K562 (cell line): ENCODE measurements at regions not wholly inside any gene's neighbourhood (a gene's known extent, or its start where the extent isn't known, plus 50 kb on each side); places are given as distances from the start of the nearest gene placed in this dataset.
"Not testable (repeated sequence)": the region's sequence is repeated elsewhere in the genome, so short reads cannot be mapped to it uniquely, and the experiment has no call there.

ENCODE experiments used
- ATAC-seq: fragments of 200-7000 bp; cut with Tn5 transposase; 3 replicates; pipeline ENCODE4 v1.9.1; 2020; ENCODE audit warnings: moderate library complexity
- BruUV-seq: library from RNA; stranded (reverse); fragments of 400-500 nt; replicated peaks from 2 replicates; lab custom pipeline; 2021; lab: Mats Ljungman, UMichigan
- CTCF ChIA-PET: fragments of 300-600 bp; formaldehyde crosslinking; extraction: SDS; loops from one replicate; lab custom pipeline; 2021; ENCODE audit warnings: low intra/inter-chr PET ratio; lab: Yijun Ruan, JAX
- POLR2A ChIA-PET: fragments of 300-600, 350-650 bp; sonication (Branson Sonifier 250); formaldehyde crosslinking; extraction: SDS; loops from one replicate; lab custom pipeline; 2021; ENCODE audit warnings: antibody characterized with exemption, inconsistent platforms; lab: Yijun Ruan, JAX
- DNase-seq, 4 experiments: peaks; one replicate each; pipeline versions ENCODE4 v3.0.0 to v3.0.0-alpha.2; 2011 to 2018; ENCODE audit warnings: low spot score in 3 of 4, mixed read lengths in 3 of 4; ENCODE audit errors: extremely low read depth in 1 of 4
- FAIRE-seq: peaks from 2 replicates; lab custom pipeline; 2011; peaks lifted over from hg19 to GRCh38; lab: Jason Lieb, UNC
- H2AFZ ChIP-seq: 2 replicates; pipeline ENCODE4 v1.6.0; 2011; ENCODE audit warnings: low read depth, low read length, control low read depth, inconsistent platforms
- H3K27ac ChIP-seq: fragments of 200-600 bp; 3 replicates; pipeline ENCODE4 v1.8.0; 2011; ENCODE audit warnings: low read depth, mild to moderate bottlenecking, control low read depth, inconsistent platforms, low read length, moderate library complexity, mixed read lengths; ENCODE audit errors: extremely low read depth
- H3K27me3 ChIP-seq, 2 experiments: fragments of 300-600 bp in 1 of 2; 2 replicates in 1 of 2; 3 replicates in 1 of 2; pipeline versions ENCODE4 v1.6.0 to v1.8.0; 2011; ENCODE audit warnings: inconsistent platforms in 2 of 2, low read length in 2 of 2, mild to moderate bottlenecking in 1 of 2, mixed read lengths in 1 of 2, moderate library complexity in 1 of 2; ENCODE audit not compliant: control insufficient read depth in 2 of 2, insufficient read depth in 2 of 2
- H3K36me3 ChIP-seq: fragments of 300-600 bp; 3 replicates; pipeline ENCODE4 v1.8.0; 2011; ENCODE audit warnings: mild to moderate bottlenecking, low read length, inconsistent platforms; ENCODE audit not compliant: control insufficient read depth, insufficient read depth
- H3K4me1 ChIP-seq, 2 experiments: fragments of 200-600 bp in 1 of 2; replicated peaks in 1 of 2; 2 replicates in 1 of 2; 3 replicates in 1 of 2; pipeline versions ENCODE4 v1.5.1 to v1.8.0; 2011; ENCODE audit warnings: inconsistent platforms in 2 of 2, low read length in 2 of 2, mild to moderate bottlenecking in 1 of 2, mixed read lengths in 1 of 2, moderate library complexity in 1 of 2; ENCODE audit not compliant: control insufficient read depth in 2 of 2, insufficient read depth in 2 of 2
- H3K4me2 ChIP-seq: 2 replicates; pipeline ENCODE4 v1.6.1; 2011; ENCODE audit warnings: low read length, control low read depth, inconsistent platforms, mixed read lengths; ENCODE audit not compliant: insufficient read depth
- H3K4me3 ChIP-seq: fragments of 200-600 bp; sonication (generic), shearing (Covaris generic); 2 replicates; pipeline ENCODE4 v1.5.1; 2016; ENCODE audit warnings: control low read depth, inconsistent platforms
- H3K79me2 ChIP-seq: fragments of 200-600 bp; 3 replicates; pipeline ENCODE4 v1.8.0; 2011; ENCODE audit warnings: low read length, inconsistent platforms; ENCODE audit not compliant: control insufficient read depth, insufficient read depth
- H3K9ac ChIP-seq, 2 experiments: 2 replicates each; pipeline versions ENCODE4 v1.6.0 to v1.6.1; 2011; ENCODE audit warnings: low read depth in 2 of 2, low read length in 2 of 2, control low read depth in 1 of 2, inconsistent platforms in 1 of 2, mild to moderate bottlenecking in 1 of 2, mixed read lengths in 1 of 2; ENCODE audit not compliant: insufficient read depth in 1 of 2
- H3K9me1 ChIP-seq: one replicate; pipeline ENCODE4 v1.6.0; 2011; ENCODE audit warnings: inconsistent platforms, mild to moderate bottlenecking, low read length, moderate library complexity; ENCODE audit not compliant: control insufficient read depth, insufficient read depth
- H3K9me3 ChIP-seq: replicated peaks from 2 replicates; pipeline ENCODE4 v1.5.1; 2011; ENCODE audit warnings: low read depth, low read length, inconsistent platforms; ENCODE audit not compliant: control insufficient read depth, insufficient read depth
- H4K20me1 ChIP-seq: replicated peaks from 2 replicates; pipeline ENCODE4 v1.6.1; 2011; ENCODE audit warnings: low read length, inconsistent platforms, mixed read lengths; ENCODE audit not compliant: control insufficient read depth, insufficient read depth
- BCOR ChIP-seq: fragments of 450-650 bp; IDR thresholded peaks from 2 replicates; pipeline ENCODE4 v1.6.1; 2016
- CCNT2 ChIP-seq: IDR thresholded peaks from 2 replicates; pipeline ENCODE4 v1.6.1; 2011; ENCODE audit warnings: borderline replicate concordance, low read depth, mild to moderate bottlenecking, moderate library complexity, mixed read lengths, low read length; ENCODE audit not compliant: insufficient read length; ENCODE audit errors: extremely low read depth
- HCFC1 ChIP-seq: IDR thresholded peaks from 2 replicates; pipeline ENCODE4 v1.6.1; 2012; ENCODE audit warnings: low read depth, low read length, improper control_type of control experiment
- ZBTB5 ChIP-seq: fragments of 450-650 bp; IDR thresholded peaks from 2 replicates; pipeline ENCODE4 v1.6.1; 2017; ENCODE audit warnings: antibody characterized with exemption
- ZFP91 ChIP-seq: sonication (generic); formaldehyde crosslinking; IDR thresholded peaks from 2 replicates; pipeline ENCODE4 v1.8.0; 2022; ENCODE audit warnings: mild to moderate bottlenecking, missing genetic modification reagents
- ZNF146 ChIP-seq: IDR thresholded peaks from one replicate; pipeline ENCODE4 v1.6.1; 2018; ENCODE audit warnings: missing compliant biosample characterization; ENCODE audit not compliant: unreplicated experiment
- ZNF655 ChIP-seq: fragments of 250-450 bp; sonication (Bioruptor Pico); IDR thresholded peaks from 2 replicates; pipeline ENCODE4 v1.5.0; 2021
- WGBS: fragments of 100-300 bp; shearing (Covaris generic); methylation state at CpG from one replicate; pipeline ENCODE4 v1.1.6; 2016; ENCODE audit warnings: low coverage, mixed read lengths; ENCODE audit not compliant: insufficient coverage; ENCODE audit errors: missing lambda C conversion rate; 5-methylcytosine and 5-hydroxymethylcytosine counted together
- in situ Hi-C: fragments of 300-500 bp; cut with MboI; formaldehyde crosslinking; loops from 4 replicates; pipeline ENCODE4 v1.15.0; 2018; ENCODE audit warnings: inconsistent platforms, mixed read lengths
- intact Hi-C: fragments of 100-400 bp; cut with micrococcal nuclease; formaldehyde crosslinking; loops from 2 replicates; pipeline ENCODE4 v1.14.2; 2022

GRCh38 chr19:28685802-28686201 is 527.1 kb downstream of the UQCRFS1 start (continued):
- TF ChIP-seq ZFP91 (CRISPR knock-in tag) (no peak), ZNF655 (no peak), CCNT2 (peak; percentile 20), ZBTB5 (no peak), HCFC1 (no peak)

GRCh38 chr19:28685077-28685476 is 527.9 kb downstream of the UQCRFS1 start:
- in situ Hi-C loops, H3K9me3 ChIP-seq, H3K9ac ChIP-seq, BruUV-seq, H3K79me2 ChIP-seq, H3K4me3 ChIP-seq, H3K4me1 ChIP-seq, H3K27ac ChIP-seq, H3K36me3 ChIP-seq, H2AFZ ChIP-seq, H3K27me3 ChIP-seq, H4K20me1 ChIP-seq, intact Hi-C loops, H3K4me2 ChIP-seq, DNase-seq, H3K9me1 ChIP-seq, CTCF ChIA-PET, POLR2A ChIA-PET, FAIRE-seq, ATAC-seq: not testable (repeated sequence)
- 27% methylated on average over 3 of the region's 4 CpGs for WGBS
- peak; percentile 43; the same call in 1 of the 2 replicates for TF ChIP-seq BCOR
- TF ChIP-seq ZNF146, result peak; percentile 66
